Stomach (tissue), 4 donors: ENCODE measurements at regions not wholly inside any gene's neighbourhood (a gene's known extent, or its start where the extent isn't known, plus 50 kb on each side); places are given as distances from the start of the nearest gene placed in this dataset.

Source experiments
- CTCF ChIP-seq, 7 experiments: fragments of 450-650 bp in 4 of 7; fragments of 200-600 bp in 3 of 7; sonication (generic) in 3 of 7; IDR thresholded peaks; one replicate each; pipeline ENCODE4 v1.5.1; 2016 to 2019; ENCODE audit warnings: antibody characterized with exemption in 7 of 7, control low read depth in 2 of 7, mild to moderate bottlenecking in 1 of 7
- EP300 ChIP-seq: sonication (generic); formaldehyde crosslinking; IDR thresholded peaks from one replicate; pipeline ENCODE4 v1.6.1; 2017; ENCODE audit warnings: antibody characterized with exemption
- POLR2A ChIP-seq, 4 donors: fragments of 450-650 bp; IDR thresholded peaks; one replicate each; pipeline ENCODE4 v1.6.1; 2016; ENCODE audit warnings: antibody characterized with exemption in 4 of 4, control low read depth in 2 of 4, mild to moderate bottlenecking in 1 of 4, moderate library complexity in 1 of 4
- POLR2AphosphoS5 ChIP-seq, 3 donors: sonication (generic); formaldehyde crosslinking; IDR thresholded peaks; one replicate each; pipeline ENCODE4 v1.6.1; 2016; ENCODE audit warnings: antibody characterized with exemption in 3 of 3

GRCh38 chr12:42834062-42834461 is 244.5 kb upstream of the PRICKLE1 start:
- TF ChIP-seq CTCF (IDR thresholded peaks at IDR 0.05) (no peak), POLR2AphosphoS5 (IDR thresholded peaks at IDR 0.05) (no peak), EP300 (no peak), POLR2A (IDR thresholded peaks at IDR 0.05) (no peak)
